ENCODE measurements at regions not wholly inside any gene's neighbourhood (a gene's known extent, or its start where the extent isn't known, plus 50 kb on each side); places are given as distances from the start of the nearest gene placed in this dataset.
A peak's percentile ranks its signal among the peaks of the same experiment; 100 is the strongest.

DNA sequence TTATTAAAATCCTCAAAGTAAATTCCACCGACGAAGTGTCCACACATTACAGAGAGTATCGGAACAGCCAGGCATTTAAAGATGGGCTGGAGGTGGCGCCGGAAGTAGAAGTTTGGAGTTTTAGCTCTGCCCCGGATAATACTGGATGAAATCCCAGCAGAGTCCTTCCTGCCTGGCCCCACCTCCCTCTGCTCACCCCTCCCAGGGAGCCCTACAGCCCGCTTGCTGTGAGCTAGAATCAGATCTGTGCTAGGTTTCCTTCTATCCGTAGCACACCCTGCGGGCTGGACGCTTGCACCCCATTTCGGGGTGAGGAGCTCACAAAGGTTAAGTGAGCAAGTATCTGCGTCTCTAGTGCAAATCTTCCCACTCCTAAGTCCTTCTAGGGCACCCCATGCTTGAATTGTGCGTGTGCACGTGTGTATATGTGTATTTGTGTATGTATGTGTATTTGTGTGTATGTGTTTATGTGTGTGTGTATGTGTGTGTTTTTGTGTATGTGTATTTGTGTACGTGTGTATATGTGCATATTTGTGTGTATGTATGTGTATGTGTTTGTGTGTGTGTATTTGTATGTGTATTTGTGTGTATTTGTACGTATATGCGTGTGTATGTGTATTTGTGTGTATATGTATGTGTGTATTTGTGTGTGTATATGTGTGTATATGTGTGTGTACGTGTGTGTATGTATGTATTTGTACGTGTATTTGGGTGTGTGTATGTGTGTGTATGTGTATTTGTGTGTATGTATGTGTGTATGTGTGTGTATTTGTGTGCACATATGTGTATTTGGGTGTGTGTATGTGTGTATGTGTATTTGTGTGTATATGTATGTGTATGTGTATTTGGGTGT is 61.4 kb downstream of the HAPSTR1 start:
- no peak for DNase-seq (ENCODE audit: low read depth)
- Histone ChIP-seq H3K36me3 (ENCODE audit: control insufficient read depth, insufficient read depth, low read length) (no peaks in the 10 kb centered on the region), H3K4me3 (ENCODE audit: low read depth, low read length) (no peak overlapping the region), H3K27me3 (ENCODE audit: control insufficient read depth, insufficient read depth, low read length) (no peaks in the 10 kb centered on the region)
- ChIA-PET POLR2A (no interaction called here), CTCF (no interaction called here)
- TF ChIP-seq, protein P1, sequence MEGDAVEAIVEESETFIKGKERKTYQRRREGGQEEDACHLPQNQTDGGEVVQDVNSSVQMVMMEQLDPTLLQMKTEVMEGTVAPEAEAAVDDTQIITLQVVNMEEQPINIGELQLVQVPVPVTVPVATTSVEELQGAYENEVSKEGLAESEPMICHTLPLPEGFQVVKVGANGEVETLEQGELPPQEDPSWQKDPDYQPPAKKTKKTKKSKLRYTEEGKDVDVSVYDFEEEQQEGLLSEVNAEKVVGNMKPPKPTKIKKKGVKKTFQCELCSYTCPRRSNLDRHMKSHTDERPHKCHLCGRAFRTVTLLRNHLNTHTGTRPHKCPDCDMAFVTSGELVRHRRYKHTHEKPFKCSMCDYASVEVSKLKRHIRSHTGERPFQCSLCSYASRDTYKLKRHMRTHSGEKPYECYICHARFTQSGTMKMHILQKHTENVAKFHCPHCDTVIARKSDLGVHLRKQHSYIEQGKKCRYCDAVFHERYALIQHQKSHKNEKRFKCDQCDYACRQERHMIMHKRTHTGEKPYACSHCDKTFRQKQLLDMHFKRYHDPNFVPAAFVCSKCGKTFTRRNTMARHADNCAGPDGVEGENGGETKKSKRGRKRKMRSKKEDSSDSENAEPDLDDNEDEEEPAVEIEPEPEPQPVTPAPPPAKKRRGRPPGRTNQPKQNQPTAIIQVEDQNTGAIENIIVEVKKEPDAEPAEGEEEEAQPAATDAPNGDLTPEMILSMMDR (IDR thresholded peaks at IDR 0.05; ENCODE audit: insufficient read depth, low read depth, low read length): no peak

DNA sequence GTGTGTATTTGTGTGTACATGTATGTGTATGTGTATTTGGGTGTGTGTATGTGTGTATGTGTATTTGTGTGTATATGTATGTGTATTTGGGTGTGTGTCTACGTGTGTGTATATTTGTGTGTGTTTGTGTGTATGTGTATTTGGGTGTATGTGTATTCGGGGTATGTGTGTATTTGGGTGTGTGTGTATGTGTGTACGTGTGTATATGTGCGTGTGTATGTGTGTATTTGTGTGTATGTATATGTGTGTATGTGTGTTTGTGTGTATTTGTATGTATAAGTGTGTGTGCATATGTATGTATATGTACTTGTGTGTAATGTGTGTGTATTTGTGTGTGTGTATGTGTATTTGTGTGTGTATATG is 62.0 kb downstream of the HAPSTR1 start:
- no peak for DNase-seq (ENCODE audit: low read depth)
- CTCF ChIA-PET: no interaction called here
- Histone ChIP-seq H3K4me3 (ENCODE audit: low read depth, low read length) (no peak overlapping the region), H3K36me3 (ENCODE audit: control insufficient read depth, insufficient read depth, low read length) (no peaks in the 10 kb centered on the region), H3K27me3 (ENCODE audit: control insufficient read depth, insufficient read depth, low read length) (no peaks in the 10 kb centered on the region)
- POLR2A ChIA-PET: no interaction called here
- TF ChIP-seq, protein P1 (IDR thresholded peaks at IDR 0.05; ENCODE audit: insufficient read depth, low read depth, low read length): no peak

DNA sequence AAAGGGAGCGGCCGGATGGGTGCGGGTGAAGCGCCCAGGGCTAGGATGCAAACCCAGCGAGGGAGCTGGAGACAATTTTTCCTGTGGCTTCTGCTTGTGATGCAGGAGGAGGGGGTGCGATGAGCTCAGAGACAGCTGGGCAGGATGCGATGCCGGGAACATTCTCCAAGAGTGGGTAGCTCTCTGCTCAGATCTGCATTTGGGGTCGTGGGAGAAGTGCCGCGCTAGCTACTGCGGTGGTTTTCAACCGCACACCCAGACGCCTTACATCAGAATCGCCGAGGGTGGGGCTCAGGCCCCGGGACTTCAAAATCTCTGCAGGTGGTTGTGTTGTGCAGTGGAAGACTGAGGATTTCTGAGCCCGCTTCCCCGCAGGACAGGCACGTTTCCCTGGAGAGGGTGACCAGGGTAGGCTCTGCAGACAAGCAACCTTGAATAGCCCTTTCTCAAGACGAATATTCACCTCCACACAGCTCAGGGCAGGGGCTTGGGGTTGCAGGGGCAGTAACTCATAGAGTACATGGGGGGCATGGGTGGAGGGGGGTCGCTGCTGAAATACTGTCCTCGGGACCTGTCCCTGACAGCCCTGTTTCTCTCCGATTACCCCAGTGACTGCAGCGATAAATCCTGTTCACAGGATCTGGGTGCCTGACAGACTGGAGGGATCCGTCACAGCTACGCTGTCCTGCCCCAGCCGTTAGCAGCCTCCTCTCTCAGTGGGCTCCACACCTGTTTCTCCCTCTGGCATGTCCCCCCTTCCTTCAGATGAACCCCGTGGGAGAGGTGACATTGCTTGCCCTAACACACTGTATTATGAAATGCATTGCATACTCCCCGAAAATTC is 63.3 kb downstream of the HAPSTR1 start:
- ChIA-PET CTCF (no interaction called here), POLR2A (no interaction called here)
- Histone ChIP-seq H3K4me3 (ENCODE audit: low read depth, low read length) (no peak overlapping the region), H3K36me3 (ENCODE audit: control insufficient read depth, insufficient read depth, low read length) (no peaks in the 10 kb centered on the region), H3K27me3 (ENCODE audit: control insufficient read depth, insufficient read depth, low read length) (no peaks in the 10 kb centered on the region)
- TF ChIP-seq, protein P1 (IDR thresholded peaks at IDR 0.05; ENCODE audit: insufficient read depth, low read depth, low read length): no peak
- DNase-seq (ENCODE audit: low read depth): no peak

DNA sequence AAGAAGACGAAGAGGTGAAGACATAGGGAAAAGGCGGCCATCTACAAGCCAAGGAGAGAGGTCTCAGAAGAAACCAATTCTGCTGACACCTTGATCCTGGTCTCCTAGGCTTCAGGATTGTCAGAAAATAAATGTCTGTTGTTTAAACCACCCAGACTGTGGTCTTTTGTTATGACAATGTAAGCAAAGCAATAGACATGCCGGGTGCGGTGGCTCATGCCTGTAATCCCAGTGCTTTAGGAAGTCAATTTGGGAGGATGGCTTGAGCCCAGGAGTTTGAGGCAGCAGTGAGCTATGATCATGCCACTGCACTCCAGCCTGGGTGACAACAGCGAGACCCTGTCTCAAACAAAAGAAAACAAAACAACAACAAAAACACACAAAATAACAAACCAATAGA is 64.4 kb downstream of the HAPSTR1 start:
- CTCF ChIA-PET: no interaction called here
- TF ChIP-seq, protein P1 (IDR thresholded peaks at IDR 0.05; ENCODE audit: insufficient read depth, low read depth, low read length): no peak
- DNase-seq (ENCODE audit: low read depth): no peak
- no peak overlapping the region for H3K4me3 ChIP-seq (ENCODE audit: low read depth, low read length)
- POLR2A ChIA-PET: no interaction called here
- no peaks in the 10 kb centered on the region for H3K27me3 ChIP-seq (ENCODE audit: control insufficient read depth, insufficient read depth, low read length)
- no peaks in the 10 kb centered on the region for H3K36me3 ChIP-seq (ENCODE audit: control insufficient read depth, insufficient read depth, low read length)

DNA sequence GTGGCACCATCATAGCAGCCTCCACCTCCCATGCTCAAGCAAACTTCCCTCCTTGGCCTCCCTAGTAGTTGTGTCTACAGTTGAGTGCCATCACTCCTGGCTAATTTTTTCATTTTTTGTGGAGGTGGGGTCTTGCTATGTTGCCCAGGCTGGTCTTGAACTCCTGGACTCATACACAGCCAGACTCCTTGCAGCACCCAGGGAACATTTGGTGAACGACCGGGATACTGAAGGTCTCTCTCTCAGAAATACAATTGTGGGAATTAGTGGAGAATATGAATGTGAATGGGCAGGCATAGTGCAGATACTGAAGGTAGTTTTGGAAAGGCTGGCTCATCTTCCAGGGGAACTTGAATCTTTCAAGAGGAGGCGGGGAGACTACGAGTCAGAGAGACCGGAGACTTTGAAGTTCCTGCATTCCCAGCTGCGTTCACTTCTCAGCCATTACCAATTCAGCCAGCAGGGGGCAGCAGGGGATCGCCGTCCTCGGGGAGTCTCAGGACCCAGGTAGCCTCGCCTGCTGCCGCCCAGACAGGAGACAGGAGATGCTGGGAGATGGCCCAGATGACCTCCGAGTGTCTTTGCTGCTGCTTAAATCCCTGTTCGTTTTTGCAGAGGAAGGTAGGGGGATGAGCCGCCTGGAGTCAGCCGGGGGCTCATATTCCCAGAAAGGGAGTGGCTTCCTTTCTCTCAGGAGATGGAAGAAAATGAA is 68.6 kb downstream of the HAPSTR1 start:
- Histone ChIP-seq H3K27me3 (ENCODE audit: control insufficient read depth, insufficient read depth, low read length) (no peaks in the 10 kb centered on the region), H3K4me3 (ENCODE audit: low read depth, low read length) (no peak overlapping the region), H3K36me3 (ENCODE audit: control insufficient read depth, insufficient read depth, low read length) (no peaks in the 10 kb centered on the region)
- TF ChIP-seq, protein P1 (IDR thresholded peaks at IDR 0.05; ENCODE audit: insufficient read depth, low read depth, low read length): peak; percentile 76
- ChIA-PET CTCF (interaction anchor here (0.6 to 2.7 kb wide), 5 partner anchors 8 to 1021 kb away, joined by 3 to 17 read pairs (median 3); partner anchors contain the start of gene GRIN2A), POLR2A (no interaction called here)
- no peak for DNase-seq (ENCODE audit: low read depth)

All from BJ (cell line).